GM21423 (cell line): ENCODE measurements at regions not wholly inside any gene's neighbourhood (a gene's known extent, or its start where the extent isn't known, plus 50 kb on each side); places are given as distances from the start of the nearest gene placed in this dataset.

Experiments
- ATAC-seq: cut with Tn5 transposase; IDR thresholded peaks from one replicate; pipeline ENCODE4 v1.9.1; 2021; ENCODE audit warnings: mild to moderate bottlenecking, moderate library complexity; ENCODE audit not compliant: unreplicated experiment

DNA sequence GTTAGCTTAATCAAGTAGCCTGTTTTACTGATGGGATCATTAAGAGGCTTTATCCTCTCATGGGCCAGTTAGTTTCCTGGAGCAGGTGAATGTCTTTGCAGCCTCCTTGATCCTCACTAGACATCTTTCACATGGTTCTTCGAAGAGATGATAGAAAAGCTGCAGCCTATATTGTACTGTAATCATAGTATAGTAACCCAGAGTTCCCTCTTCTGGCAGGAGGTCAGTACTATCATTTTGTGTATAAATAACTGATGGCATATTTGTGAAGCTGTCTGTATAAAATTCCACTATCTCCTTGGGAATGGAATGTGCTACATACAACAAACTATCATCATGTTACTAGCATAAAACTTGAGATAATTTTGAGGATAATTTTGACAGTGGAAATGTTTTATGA is 123.8 kb upstream of the PRPS1L1 start:
- ATAC-seq = no peak

DNA sequence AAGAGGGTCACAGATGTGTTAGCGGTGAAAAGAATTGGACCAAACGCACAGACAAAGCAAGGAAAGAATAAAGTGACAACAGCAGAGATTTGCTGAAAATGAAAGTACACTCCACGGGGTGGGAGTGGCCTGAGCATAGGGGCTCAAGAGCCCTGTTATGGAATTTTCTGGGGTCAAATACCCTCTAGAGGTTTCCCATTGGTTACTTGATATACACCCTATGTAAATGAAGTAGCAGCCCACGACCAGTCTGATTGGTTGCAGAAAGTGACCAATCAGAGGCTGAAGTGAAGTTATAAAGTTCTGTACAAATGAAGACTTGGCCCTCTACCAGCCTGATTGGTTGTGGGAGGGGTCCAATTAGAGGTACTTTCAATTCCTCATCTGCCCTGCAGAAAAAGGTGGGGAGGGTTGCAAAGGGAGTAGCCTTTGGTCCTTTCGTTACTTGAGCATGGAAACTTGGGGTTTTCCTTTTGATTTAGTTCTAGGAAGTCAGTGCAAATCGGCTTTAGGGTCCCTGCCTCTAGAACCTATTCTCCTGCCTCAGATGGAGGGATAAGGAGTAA is 125.6 kb upstream of the PRPS1L1 start:
- ATAC-seq = no peak

DNA sequence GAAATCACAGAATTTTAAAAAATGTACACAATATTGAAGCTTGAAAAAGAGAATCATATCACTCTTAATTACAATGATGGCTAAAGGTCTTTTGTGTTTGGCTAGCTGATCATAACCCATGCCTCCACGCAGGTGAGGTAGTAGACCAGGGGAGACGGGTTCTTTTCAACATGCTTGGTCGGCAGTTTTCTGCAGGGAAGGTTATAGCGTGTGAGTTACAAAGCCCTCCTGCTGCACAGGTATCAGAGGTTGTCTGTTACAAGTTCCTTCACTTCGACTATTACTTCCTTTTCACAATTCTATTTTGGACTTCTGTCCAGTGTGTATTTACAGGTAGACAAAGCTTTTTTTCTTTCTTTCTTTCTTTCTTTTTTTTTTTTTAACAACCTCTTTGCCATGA is 127.1 kb upstream of the PRPS1L1 start:
- no peak for ATAC-seq

DNA sequence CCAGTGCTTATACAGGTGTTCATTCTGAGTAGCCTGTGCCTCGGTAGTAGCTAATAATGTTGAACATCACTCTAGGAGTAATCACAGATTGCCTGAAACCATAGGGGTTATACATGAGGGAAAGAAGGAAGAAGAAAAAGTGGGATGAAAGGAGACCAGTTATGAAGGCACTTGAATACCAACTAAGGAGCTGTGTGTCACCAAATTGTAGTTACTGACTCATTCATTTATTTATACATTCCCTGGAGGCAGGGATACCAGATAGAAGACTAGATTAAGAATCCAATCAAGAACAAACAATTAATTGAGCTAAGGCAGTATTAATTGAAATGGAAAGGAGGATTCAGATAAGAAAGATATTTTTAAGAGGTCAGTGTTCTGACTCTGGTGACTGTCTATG is 129.6 kb upstream of the PRPS1L1 start:
- no peak for ATAC-seq

DNA sequence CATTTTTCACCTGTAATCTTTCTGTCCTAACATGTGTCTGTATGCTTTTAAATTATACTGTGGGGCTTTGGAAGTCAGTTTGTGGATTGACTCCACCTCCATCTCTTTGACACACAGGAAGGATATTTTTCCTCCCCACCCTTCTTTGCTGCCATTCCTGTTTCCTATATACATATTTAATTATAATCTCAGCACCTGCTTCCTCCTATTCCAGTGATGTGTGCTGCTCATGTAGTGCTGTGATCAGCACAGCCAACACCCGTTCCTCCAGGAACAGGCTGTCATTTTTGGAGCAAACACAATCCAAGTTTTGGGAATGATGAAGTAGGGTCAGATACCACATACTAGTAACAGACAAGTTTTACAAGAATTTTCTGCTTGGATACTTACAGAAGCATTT is 135.0 kb upstream of the PRPS1L1 start:
- no peak for ATAC-seq

DNA sequence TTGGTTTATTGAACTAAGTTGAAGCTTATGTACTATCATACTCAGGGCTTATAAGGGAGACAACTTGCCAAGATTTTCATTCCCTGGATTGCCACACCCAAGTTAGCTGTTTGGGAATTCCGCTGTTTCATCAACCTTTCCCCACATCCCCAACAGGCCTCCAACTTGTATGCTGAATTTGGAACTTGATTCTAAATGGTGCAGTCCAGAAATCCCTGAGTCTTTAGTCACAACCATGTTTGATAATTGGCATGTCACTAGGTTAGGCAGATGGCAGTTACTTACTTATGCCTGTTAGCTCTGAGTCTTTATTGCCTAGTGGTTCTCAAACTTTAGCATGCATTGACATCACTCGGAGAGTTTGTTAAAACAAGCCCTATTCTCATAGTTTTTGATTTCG is 135.4 kb upstream of the PRPS1L1 start:
- ATAC-seq = no peak

DNA sequence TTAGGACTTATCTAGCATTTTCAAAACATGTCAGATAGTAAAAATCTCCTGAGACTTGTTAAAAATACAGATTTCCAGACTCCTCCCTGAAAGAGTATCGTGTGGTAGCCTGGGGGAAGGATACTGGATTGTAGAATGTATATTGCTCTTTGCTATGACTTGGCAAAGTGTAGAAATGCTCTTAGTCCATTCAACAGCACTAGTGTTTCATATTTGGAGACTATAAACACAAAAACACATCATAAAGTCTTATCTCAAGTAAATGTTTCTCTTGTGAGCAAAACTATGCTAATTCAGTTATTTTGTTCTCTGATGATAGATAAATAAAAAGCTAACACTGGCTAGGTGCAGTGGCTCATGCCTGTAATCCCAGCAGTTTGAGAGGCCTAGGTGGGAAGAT is 137.5 kb upstream of the PRPS1L1 start:
- no peak for ATAC-seq

DNA sequence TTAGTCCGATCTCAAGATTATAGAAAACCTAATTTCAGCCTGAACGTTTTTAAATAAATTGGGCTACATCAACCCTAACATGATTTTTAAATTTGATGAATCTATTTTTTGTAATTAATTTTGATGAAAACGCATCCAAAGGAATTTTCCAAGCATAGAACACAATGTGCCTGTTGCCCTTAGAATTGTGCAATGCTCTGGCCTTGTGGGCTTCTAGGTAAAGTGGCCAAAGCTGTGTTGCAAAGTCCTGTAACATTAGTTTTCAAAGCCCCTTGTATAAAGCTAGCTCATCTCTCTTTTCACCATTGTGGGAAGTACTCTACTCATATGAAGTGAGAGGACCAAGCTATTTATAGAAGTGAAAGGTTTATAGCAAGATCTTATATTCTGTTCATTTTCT is 138.4 kb upstream of the PRPS1L1 start:
- no peak for ATAC-seq

DNA sequence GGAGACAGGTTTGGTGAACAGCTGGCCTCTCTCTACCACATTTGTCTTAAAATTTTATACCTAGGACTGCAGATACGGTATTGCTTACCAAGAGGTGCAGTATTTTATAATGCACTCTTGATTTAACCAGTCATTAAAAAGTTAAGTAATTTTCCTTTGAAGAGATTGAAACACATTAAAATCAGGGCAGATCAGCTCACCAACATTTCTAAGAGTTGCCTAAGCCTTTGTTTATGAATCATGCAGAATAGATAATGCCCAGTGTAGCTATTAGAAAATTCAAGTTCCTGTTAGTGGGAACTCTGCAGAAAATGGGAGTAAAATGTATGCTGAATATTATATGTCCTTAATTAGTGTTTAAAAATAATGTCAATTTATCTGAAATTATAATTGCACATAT is 140.2 kb upstream of the PRPS1L1 start:
- no peak for ATAC-seq

DNA sequence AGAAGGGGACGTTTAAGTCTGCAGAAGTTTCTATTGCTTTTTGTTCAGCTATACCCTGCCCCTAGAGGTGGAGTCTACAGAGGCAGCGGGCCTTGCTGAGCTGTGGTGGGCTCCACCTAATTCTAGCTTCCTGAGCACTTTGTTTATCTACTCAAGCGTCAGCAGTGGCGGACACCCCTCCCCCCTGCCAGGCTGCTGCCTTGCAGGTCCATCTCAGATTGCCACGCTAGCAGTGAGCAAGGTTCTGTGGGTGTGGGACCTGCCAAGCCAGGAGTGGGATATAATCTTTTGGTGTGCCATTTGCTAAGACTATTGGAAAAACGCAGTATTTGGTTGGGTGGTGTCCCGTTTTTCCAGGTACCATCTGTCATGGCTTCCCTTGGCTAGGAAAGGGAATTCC is 147.3 kb upstream of the PRPS1L1 start:
- no peak for ATAC-seq

DNA sequence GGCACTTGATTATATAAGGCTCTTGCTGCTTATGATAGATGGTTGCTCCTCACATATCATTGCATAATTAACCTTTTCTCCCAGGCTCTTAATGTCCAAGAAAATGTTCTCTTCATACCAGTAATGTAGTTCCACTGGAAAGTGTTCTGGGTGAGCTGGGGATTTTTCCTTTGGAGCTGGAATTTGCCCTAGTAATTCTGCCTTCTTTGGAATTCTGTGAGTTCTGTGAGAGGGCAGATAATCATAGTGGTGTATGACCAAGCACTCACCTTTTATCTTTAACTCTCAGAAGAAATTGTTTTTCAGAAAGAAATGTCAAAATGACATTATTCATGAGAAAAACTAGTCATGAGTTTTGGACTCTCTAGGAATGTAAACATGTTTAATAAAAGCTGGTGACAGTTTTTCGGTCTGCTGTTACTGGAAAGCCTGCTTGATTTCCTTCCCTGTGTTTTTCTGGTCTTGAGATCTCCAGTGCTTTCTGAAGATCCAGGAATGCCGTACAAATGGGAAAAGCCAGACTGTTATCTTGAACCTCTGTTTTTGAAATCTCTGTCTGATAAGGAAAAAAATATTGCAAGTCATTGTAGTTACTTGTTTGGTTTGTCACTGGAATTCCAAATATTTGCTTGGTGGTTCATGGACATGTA is 148.3 kb upstream of the PRPS1L1 start:
- ATAC-seq = no peak

DNA sequence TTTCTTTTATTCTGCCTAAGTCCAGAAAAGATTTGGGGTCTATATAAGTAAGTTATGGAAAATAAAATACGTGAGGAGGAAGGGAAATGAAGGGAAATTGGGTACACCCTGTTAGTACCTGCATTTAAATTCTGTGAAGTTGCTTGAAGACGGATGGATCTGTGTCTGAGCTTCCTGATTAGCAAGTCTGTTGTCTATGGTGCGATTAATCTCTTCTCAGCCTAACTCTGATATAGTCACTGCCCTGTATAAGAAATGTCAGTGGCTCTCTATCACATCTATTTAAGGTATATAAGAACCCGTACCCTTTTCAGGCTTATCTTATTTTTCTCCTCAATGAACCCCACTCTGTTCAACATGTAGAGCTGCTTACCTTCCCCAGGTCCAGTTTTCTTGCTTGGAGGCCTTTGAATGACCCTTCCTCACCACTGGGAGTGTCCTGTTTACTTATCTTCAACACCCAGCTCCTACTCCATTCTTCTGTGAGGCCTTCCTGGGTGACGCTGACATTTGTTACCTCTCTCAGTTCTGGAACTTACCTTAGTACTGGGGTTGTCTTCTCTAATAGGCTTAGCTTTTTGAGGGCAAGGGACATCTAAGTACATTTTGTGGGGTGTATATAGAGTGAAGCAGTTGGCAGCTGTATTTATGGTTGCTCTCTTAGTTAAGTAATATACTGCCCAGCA is 149.6 kb upstream of the PRPS1L1 start:
- no peak for ATAC-seq

DNA sequence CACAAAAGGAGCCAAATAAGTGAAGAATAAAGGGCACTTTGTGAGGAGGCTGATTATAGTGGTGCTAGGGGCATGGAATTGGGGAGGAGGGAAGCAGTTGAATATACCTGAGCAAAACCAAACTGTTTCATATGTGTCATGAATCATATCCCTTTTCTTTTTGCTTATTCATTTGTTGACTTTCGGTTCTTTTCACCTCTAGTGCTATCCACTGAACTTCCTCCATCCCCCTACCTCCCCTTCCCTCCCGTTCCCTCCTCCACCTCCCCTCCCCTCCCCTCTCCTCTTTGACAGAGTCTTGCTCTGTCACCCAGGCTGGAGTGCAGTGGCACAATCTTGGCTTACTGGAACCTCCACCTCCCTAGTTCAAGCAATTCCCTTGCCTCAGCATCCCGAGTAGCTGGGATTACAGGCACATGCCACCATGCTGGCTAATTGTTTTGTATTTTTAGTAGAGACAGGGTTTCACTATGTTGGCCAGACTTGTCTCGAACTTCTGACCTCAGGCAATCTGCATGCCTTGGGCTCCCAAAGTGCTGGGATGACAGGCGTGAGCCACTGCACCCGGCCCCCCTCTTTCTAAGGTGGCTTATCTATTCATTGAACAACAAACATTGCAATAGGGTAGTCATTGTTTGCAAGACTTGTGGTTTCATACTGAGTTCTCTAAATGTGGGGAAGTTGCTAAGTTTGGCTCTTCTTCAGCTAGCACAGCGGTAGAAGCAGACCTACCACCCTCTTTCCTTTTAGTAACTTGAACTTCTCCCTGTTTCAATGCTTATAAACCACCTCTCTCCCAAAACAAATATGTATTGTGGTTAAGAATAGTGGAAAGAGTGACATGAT is 150.4 kb upstream of the PRPS1L1 start:
- peak; percentile 86 for ATAC-seq

DNA sequence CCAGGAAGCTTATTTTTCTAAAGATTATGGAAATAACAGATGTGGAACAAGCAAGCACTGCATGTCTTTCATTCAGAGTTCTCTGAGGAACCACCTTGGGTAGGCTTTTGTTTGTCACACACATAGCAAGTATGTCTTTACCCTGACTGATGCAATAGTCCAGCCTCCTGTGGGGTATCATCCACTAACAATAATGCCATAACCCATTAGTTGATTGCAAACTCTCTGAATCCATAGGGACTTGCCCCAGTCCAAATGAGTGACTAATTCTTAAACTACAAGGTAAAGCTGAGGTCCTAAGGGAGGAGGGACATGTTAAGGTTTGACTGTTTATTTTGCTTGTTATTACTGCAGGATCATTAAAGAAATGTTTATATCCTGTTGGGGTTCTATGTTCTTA is 151.4 kb upstream of the PRPS1L1 start:
- ATAC-seq = no peak

DNA sequence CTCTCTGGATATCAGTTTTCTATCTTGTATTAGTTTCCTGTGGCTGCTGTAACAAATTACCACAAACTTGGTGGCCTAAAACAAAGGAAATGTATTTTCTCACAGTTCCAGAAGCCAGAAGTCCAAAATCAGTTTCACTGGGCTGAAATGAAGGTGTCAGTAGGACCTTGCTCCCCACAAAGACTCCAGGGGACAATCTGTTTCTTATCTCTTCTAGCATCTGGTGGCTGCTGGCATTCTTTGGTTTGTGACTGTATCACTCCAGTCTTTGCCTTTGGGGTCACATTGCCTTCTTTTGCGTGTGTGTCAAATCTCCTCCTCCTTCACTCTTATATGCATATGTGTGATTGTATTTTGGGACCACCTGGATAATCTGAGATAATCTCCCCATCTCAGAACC is 153.0 kb upstream of the PRPS1L1 start:
- no peak for ATAC-seq

DNA sequence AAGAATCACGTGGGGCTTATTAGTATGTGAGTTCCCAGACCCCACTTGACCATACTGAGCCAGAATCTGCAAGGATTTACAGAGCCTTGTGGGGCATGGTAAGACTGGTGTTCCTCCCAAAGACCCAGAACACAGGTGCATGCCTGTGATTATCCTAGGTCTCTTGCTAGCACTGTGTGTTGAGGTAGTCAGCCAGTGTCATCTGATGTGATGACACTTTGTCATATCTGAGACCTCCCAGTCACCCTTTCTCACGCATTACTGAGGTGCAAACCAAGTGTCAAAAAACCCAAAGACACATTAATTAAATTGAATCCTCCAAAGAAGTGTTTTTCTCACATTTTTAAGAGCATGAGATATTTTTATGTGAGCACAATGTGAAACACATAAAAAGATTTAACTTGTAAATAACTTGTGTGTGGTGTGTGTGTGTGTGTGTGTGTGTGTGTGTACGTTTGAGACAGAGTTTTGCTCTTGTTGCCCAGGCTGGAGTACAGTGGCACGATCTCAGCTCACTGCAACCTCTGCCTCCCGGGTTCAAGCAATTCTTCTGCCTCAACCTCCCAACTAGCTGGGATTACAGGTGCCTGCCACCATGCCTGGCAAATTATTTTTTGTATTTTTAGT is 162.0 kb upstream of the PRPS1L1 start:
- ATAC-seq = no peak

DNA sequence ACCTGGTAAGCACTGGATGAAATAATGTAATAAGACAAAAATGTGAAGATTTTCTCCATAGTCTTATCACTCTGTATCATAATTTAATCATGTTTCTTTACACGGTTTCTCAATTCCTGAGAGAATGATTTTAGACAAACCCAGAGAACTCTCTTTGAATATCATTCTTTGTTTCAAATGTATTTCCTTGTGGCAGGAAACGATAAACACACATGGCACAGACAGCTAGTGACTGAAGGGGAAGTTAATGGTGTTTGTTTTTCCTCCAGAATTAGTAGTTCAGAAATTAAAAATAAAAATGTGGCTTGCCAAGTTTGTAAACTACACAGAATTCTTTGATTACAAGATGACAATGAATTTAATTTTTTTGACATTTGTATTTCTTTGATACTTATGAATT is 163.7 kb upstream of the PRPS1L1 start:
- ATAC-seq = no peak

DNA sequence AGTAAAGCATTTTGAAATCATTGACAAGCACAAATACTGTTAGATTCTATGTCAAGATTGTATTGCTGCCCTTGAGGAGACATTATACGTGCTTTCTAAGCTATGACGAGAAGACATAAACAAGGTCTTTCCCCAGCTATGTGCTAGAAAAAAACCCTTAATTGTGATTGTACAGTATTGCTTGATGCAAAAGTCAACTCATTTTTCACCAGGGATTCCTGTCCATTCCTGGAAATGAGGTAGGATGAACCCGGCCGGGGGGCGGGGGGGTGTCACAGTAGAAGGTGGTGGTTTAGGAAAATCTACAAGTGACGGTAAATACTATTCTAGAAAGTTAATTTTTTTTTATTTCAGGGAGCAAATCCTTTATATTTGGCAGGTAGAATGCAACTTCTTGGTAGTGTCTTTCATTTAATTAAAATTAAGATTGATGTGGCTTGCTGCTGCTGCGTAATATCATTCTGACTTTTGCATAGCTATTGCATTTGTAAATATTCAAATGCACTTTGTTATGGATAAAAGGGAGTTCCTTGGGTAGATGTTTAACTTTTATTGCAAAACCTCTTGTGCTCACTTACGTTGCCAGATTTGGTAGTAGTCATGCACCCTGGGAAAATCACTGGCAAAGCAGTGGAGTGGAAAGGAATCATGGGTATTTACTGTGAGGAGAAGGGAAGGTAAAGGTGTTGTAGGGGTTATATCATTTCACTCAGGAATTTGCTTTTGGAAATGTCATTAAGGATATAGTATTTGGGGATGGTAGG is 164.4 kb upstream of the PRPS1L1 start:
- ATAC-seq = no peak

DNA sequence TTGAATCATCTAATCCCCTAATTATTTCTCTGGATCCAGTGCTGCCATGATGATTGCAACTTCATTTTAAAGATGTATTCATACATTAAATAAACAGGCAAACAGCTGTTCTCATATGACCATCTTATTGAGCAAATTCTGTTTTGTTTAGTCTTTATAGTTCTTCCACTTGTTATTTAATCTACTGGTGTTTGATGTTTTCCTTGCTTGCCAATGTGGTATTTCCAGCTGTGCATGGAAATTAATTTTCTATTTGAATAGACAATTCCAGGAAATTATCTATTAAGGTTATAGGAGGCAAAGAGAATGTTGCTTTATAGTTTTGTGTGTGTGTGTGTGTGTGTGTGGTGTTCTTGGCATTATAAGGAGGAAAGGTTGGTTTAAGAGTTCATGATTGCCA is 167.0 kb upstream of the PRPS1L1 start:
- ATAC-seq = no peak

DNA sequence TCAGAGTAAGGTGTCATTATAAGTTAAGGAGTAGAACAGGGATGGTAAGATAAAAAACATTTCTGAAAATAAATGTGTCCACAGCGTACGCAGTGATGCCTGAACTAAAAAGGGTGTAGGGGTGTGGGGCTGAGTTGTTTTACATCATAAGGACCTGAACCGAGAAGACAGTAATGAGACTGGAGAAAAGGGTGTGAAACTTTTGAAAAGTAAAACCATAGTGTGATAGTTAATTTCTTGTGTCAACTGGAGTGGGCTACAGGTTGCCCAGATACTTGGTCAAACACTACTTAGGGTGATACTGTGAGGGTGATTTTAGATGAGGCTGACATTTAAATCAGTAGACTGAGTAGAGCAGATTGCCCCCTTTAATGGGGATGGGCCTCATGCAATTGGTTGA is 169.0 kb upstream of the PRPS1L1 start:
- no peak for ATAC-seq

DNA sequence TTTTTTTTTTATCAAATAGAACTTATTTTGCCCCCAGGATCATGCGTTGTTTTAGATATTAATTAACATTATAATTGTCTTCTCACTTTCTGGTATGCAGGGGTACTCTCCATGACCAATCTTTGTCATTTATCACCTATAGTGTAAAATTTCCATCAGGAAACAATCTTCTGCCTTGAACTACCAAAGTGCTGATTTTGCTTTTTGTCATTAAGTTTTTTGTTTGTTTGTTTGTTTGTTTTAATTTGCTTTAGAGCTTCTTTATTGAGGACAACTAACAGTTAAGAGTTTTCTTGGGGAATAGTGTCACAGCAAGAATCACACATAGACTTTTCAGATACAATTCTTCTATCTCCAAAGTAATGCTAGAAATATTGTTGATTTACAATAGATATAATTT is 171.2 kb upstream of the PRPS1L1 start:
- ATAC-seq = no peak
